SH-SY5Y (cell line): ENCODE measurements at regions not wholly inside any gene's neighbourhood (a gene's known extent, or its start where the extent isn't known, plus 50 kb on each side); places are given as distances from the start of the nearest gene placed in this dataset.

ENCODE experiments used
- GATA2 ChIP-seq: IDR thresholded peaks from 2 replicates; pipeline ENCODE4 v1.6.1; 2011; ENCODE audit warnings: mild to moderate bottlenecking, low read depth, low read length
- GATA3 ChIP-seq: IDR thresholded peaks from 2 replicates; pipeline ENCODE4 v1.6.1; 2011; ENCODE audit warnings: low read depth, mild to moderate bottlenecking, low read length, moderate library complexity

GRCh38 chr3:99249627-99250026 lies 348.1 kb upstream of the DCBLD2 start:
- TF ChIP-seq GATA3 (no peak), GATA2 (no peak)
